Panc1 (cell line): ENCODE measurements at regions not wholly inside any gene's neighbourhood (a gene's known extent, or its start where the extent isn't known, plus 50 kb on each side); places are given as distances from the start of the nearest gene placed in this dataset.

Experiments used
- ATAC-seq: fragments of 200-7000 bp; cut with Tn5 transposase; 2 replicates; pipeline ENCODE4 v1.9.1; 2020; ENCODE audit warnings: mild to moderate bottlenecking, moderate library complexity
- BruUV-seq: library from RNA; stranded (reverse); fragments of 400-500 nt; replicated peaks from 2 replicates; lab custom pipeline; 2021; lab: Mats Ljungman, UMichigan
- CTCF ChIA-PET: fragments of 300-600 bp; sonication (Branson Sonifier 250); formaldehyde crosslinking; loops from one replicate; lab custom pipeline; 2022; ENCODE audit warnings: antibody characterized with exemption; lab: Charles Lee
- POLR2A ChIA-PET: fragments of 300-600 bp; sonication (Branson Sonifier 250); formaldehyde crosslinking; loops from one replicate; lab custom pipeline; 2022; ENCODE audit warnings: antibody characterized with exemption; lab: Charles Lee
- DNase-seq: peaks from one replicate; pipeline ENCODE4 v3.0.0-alpha.2; 2010; ENCODE audit warnings: low read depth, low spot score
- H3K27ac ChIP-seq: 2 replicates; pipeline ENCODE4 v1.5.1; 2011; ENCODE audit warnings: mild to moderate bottlenecking, low read length, inconsistent platforms
- H3K27me3 ChIP-seq: fragments of 200-500 bp; sonication (Bioruptor generic); 2 replicates; pipeline ENCODE4 v1.6.0; 2014; ENCODE audit warnings: low read length, inconsistent platforms; ENCODE audit not compliant: control insufficient read depth, insufficient read depth
- H3K36me3 ChIP-seq: fragments of 200-500 bp; sonication (Bioruptor generic); 2 replicates; pipeline ENCODE4 v1.5.1; 2014; ENCODE audit warnings: inconsistent platforms, mild to moderate bottlenecking, low read length, moderate library complexity; ENCODE audit not compliant: control insufficient read depth, insufficient read depth
- H3K4me1 ChIP-seq: 2 replicates; pipeline ENCODE4 v1.5.1; 2011; ENCODE audit warnings: inconsistent platforms, mild to moderate bottlenecking, low read length, moderate library complexity; ENCODE audit not compliant: control insufficient read depth, insufficient read depth
- H3K4me3 ChIP-seq, 2 experiments: 2 replicates each; pipeline ENCODE4 v1.5.1; 2011 to 2012; ENCODE audit warnings: low read depth in 2 of 2, low read length in 2 of 2, mild to moderate bottlenecking in 2 of 2, inconsistent platforms in 1 of 2, moderate library complexity in 1 of 2
- H3K9me3 ChIP-seq: fragments of 200-500 bp; sonication (Bioruptor generic); 2 replicates; pipeline ENCODE4 v1.5.1; 2014; ENCODE audit warnings: low read depth, mild to moderate bottlenecking, inconsistent platforms, low read length, moderate library complexity; ENCODE audit not compliant: control insufficient read depth, insufficient read depth
- POLR2AphosphoS5 ChIP-seq: IDR thresholded peaks from 2 replicates; pipeline ENCODE4 v1.6.1; 2012; ENCODE audit warnings: mild to moderate bottlenecking, low read depth, low read length, moderate library complexity
- SIN3A ChIP-seq: IDR thresholded peaks from 2 replicates; pipeline ENCODE4 v1.6.1; 2012; ENCODE audit warnings: low read depth, mild to moderate bottlenecking, low read length, moderate library complexity, borderline replicate concordance; ENCODE audit not compliant: insufficient read depth
- TCF7L2 ChIP-seq: IDR thresholded peaks from 2 replicates; pipeline ENCODE4 v1.6.1; 2011; ENCODE audit warnings: mild to moderate bottlenecking, low read depth, low read length, inconsistent platforms
- in situ Hi-C: cut with HindIII; loops from 2 replicates; pipeline ENCODE4 v1.10.0; 2016; ENCODE audit warnings: low sequenced_read_pairs, low pct_unique_long_range_greater_than_20kb
- intact Hi-C: fragments of 100-400 bp; cut with micrococcal nuclease; formaldehyde crosslinking; loops from one replicate; pipeline ENCODE4 v1.10.0; 2022; ENCODE audit not compliant: unreplicated experiment
- TF ChIP-seq, protein P1 (sequence below): fragments of 450-650 bp; IDR thresholded peaks from 2 replicates; pipeline ENCODE4 v1.5.1; 2017; ENCODE audit warnings: mild to moderate bottlenecking
- TF ChIP-seq, protein P2 (sequence below), 2 experiments: IDR thresholded peaks; 2 replicates each; pipeline ENCODE4 v1.6.1; 2011 to 2012; ENCODE audit warnings: low read depth in 2 of 2, control low read depth in 1 of 2, low read length in 1 of 2, mild to moderate bottlenecking in 1 of 2, moderate library complexity in 1 of 2; ENCODE audit not compliant: insufficient read depth in 1 of 2

DNA sequence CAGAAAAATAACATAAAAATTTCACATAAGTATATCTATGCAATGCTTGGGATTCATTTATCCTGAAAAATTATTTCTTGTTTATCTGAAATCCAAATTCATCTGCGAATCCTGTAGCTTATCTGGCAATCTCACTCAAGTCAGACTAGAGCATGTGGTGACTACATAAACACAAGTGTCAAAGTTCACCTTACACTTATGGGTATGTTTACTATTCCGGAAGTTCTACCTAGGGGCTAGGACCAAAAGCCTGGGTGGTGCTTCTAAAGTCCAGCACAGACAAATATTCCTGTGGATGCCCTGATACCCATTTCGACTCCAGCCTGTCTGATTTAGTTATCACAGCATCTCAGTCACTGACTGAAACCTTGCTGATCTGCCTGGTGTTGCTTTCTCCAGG, 364.0 kb downstream of the METTL4 start:
- DNase-seq (no peak), ATAC-seq (no peak)
- intact Hi-C loops, result no loop called here
- BruUV-seq, result no TSS peak
- TF ChIP-seq, protein P1, sequence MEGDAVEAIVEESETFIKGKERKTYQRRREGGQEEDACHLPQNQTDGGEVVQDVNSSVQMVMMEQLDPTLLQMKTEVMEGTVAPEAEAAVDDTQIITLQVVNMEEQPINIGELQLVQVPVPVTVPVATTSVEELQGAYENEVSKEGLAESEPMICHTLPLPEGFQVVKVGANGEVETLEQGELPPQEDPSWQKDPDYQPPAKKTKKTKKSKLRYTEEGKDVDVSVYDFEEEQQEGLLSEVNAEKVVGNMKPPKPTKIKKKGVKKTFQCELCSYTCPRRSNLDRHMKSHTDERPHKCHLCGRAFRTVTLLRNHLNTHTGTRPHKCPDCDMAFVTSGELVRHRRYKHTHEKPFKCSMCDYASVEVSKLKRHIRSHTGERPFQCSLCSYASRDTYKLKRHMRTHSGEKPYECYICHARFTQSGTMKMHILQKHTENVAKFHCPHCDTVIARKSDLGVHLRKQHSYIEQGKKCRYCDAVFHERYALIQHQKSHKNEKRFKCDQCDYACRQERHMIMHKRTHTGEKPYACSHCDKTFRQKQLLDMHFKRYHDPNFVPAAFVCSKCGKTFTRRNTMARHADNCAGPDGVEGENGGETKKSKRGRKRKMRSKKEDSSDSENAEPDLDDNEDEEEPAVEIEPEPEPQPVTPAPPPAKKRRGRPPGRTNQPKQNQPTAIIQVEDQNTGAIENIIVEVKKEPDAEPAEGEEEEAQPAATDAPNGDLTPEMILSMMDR, result no peak
- TF ChIP-seq POLR2AphosphoS5 (no peak), TCF7L2 (no peak), SIN3A (no peak)
- TF ChIP-seq, protein P2, sequence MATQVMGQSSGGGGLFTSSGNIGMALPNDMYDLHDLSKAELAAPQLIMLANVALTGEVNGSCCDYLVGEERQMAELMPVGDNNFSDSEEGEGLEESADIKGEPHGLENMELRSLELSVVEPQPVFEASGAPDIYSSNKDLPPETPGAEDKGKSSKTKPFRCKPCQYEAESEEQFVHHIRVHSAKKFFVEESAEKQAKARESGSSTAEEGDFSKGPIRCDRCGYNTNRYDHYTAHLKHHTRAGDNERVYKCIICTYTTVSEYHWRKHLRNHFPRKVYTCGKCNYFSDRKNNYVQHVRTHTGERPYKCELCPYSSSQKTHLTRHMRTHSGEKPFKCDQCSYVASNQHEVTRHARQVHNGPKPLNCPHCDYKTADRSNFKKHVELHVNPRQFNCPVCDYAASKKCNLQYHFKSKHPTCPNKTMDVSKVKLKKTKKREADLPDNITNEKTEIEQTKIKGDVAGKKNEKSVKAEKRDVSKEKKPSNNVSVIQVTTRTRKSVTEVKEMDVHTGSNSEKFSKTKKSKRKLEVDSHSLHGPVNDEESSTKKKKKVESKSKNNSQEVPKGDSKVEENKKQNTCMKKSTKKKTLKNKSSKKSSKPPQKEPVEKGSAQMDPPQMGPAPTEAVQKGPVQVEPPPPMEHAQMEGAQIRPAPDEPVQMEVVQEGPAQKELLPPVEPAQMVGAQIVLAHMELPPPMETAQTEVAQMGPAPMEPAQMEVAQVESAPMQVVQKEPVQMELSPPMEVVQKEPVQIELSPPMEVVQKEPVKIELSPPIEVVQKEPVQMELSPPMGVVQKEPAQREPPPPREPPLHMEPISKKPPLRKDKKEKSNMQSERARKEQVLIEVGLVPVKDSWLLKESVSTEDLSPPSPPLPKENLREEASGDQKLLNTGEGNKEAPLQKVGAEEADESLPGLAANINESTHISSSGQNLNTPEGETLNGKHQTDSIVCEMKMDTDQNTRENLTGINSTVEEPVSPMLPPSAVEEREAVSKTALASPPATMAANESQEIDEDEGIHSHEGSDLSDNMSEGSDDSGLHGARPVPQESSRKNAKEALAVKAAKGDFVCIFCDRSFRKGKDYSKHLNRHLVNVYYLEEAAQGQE (IDR thresholded peaks at IDR 0.05; ENCODE audit: insufficient read depth in 1 of 2, low read depth in 2 of 2, low read length in 1 of 2), result no peak
- Histone ChIP-seq H3K27me3 (no peaks in the 10 kb centered on the region), H3K27ac (no peak overlapping the region), H3K4me1 (no peaks in the 10 kb centered on the region), H3K36me3 (no peaks in the 10 kb centered on the region), H3K4me3 (no peak overlapping the region), H3K9me3 (no peaks in the 10 kb centered on the region)
- POLR2A ChIA-PET, result no interaction called here
- in situ Hi-C loops, result no loop called here
- CTCF ChIA-PET, result no interaction called here

DNA sequence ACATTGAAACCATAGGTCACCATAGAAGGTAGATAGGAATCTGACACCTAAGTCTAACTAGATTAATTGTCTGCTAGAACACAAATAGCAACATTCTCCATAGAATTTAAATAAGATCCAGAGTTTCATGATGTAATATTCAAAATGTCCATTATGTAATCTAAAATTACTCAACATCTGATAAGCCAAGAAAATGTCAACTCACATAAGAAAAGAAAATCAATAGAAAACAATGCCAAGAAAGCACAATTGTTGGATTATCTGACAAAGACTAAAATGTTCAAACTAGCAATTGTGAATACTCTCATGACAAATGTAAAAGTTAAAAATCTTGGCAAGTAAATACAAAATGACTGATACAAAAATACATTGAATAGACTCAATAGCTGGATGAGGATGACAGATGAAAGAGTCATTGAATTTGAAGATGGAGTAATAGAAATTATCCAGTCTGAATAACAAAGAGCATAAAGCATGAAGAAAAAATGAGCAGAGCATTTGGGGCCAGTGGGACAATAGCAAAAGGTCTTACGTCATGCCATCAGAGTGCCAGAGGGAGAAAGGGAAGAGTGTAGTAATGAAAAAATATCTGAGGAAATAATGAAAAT, 358.6 kb downstream of the METTL4 start:
- in situ Hi-C loops, result no loop called here

More for the DNA sequence above, 358.6 kb downstream of the METTL4 start:
- Histone ChIP-seq H3K36me3 (no peaks in the 10 kb centered on the region), H3K27ac (no peak overlapping the region), H3K27me3 (no peaks in the 10 kb centered on the region), H3K4me1 (no peaks in the 10 kb centered on the region), H3K4me3 (no peak overlapping the region), H3K9me3 (peaks cover 4% of the 10 kb centered on the region; the same call in 1 of the 2 replicates)
- ATAC-seq, result no peak
- ChIA-PET POLR2A (no interaction called here), CTCF (no interaction called here)
- TF ChIP-seq TCF7L2, result no peak
- TF ChIP-seq, protein P2 (IDR thresholded peaks at IDR 0.05; ENCODE audit: insufficient read depth in 1 of 2, low read depth in 2 of 2, low read length in 1 of 2), result no peak
- TF ChIP-seq SIN3A, result no peak
- TF ChIP-seq, protein P1, result no peak
- no peak for TF ChIP-seq POLR2AphosphoS5
- BruUV-seq, result no TSS peak
- intact Hi-C loops, result no loop called here
- DNase-seq, result no peak
